BE2C (cell line): ENCODE measurements at regions not wholly inside any gene's neighbourhood (a gene's known extent, or its start where the extent isn't known, plus 50 kb on each side); places are given as distances from the start of the nearest gene placed in this dataset.

Source experiments
- DNase-seq: peaks from one replicate; pipeline ENCODE4 v3.0.0-alpha.2; 2020
- H3K27me3 ChIP-seq: fragments of 250-450 bp; sonication (Bioruptor Pico); 2 replicates; pipeline ENCODE4 v1.5.1; 2020; ENCODE audit warnings: mild to moderate bottlenecking
- H3K36me3 ChIP-seq: fragments of 250-450 bp; sonication (Bioruptor Pico); 2 replicates; pipeline ENCODE4 v1.5.1; 2020; ENCODE audit warnings: mild to moderate bottlenecking
- H3K4me1 ChIP-seq: fragments of 250-450 bp; sonication (Bioruptor Pico); 2 replicates; pipeline ENCODE4 v1.5.1; 2020
- H3K4me3 ChIP-seq: 2 replicates; pipeline ENCODE4 v1.5.1; 2011; ENCODE audit warnings: low read depth, low read length
- H3K9me3 ChIP-seq: fragments of 250-450 bp; sonication (Bioruptor Pico); 2 replicates; pipeline ENCODE4 v1.5.1; 2020
- TF ChIP-seq, protein P1 (sequence below): IDR thresholded peaks from 2 replicates; pipeline ENCODE4 v1.5.1; 2012; ENCODE audit warnings: mild to moderate bottlenecking, low read depth, low read length

DNA sequence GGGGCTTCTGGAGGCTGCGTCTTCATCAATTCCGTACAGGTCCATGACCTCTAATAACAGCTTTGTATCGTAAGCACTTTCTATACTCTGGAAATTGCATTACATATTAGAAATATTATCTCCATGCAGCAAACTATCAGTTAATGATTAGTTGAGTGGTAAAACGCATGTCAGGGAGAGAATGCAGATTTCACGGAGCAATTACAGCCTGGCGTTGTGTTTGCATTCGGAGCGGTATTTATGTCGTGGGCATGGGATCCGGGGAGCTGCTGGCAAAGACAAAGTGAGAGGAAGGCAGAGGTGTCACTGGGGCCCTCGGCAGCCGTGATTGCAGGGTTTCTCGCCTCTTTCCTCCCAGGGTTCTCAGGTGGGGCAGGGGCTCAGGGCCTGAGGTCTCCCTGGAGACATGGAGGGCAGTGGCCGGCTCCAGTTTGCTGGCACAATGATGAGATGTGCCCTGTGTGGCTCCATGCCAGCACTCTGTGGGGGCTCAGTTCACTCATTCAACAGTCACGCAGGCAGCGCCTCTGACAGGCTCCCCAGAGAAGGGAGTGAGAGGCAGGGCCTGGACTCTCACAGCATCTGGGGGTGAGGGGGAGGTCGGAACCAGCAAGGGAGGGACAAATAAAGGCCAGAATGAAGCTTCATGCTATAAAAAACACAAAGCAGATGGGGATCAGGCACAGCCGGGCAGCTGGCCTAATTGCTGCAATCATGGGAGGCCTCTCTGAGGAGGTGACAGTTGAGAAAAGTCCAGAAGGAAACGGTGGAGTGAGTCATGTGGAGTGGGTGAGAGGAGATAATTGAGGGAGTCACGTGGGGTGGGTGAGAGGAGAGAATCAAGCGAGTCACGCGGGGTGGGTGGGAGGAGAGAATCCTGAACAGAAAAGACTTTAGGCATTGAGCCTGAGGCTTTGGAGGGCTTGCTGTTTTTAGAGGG, 1002.7 kb downstream of the BRD1 start:
- Histone ChIP-seq H3K27me3 (no peaks in the 10 kb centered on the region), H3K4me3 (no peak overlapping the region), H3K9me3 (no peaks in the 10 kb centered on the region; the same call in none of the 2 replicates), H3K36me3 (no peaks in the 10 kb centered on the region), H3K4me1 (no peaks in the 10 kb centered on the region)
- TF ChIP-seq, protein P1, sequence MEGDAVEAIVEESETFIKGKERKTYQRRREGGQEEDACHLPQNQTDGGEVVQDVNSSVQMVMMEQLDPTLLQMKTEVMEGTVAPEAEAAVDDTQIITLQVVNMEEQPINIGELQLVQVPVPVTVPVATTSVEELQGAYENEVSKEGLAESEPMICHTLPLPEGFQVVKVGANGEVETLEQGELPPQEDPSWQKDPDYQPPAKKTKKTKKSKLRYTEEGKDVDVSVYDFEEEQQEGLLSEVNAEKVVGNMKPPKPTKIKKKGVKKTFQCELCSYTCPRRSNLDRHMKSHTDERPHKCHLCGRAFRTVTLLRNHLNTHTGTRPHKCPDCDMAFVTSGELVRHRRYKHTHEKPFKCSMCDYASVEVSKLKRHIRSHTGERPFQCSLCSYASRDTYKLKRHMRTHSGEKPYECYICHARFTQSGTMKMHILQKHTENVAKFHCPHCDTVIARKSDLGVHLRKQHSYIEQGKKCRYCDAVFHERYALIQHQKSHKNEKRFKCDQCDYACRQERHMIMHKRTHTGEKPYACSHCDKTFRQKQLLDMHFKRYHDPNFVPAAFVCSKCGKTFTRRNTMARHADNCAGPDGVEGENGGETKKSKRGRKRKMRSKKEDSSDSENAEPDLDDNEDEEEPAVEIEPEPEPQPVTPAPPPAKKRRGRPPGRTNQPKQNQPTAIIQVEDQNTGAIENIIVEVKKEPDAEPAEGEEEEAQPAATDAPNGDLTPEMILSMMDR, result no peak
- no peak for DNase-seq

GRCh38 chr22:48823941-48824340, 1003.7 kb downstream of the BRD1 start:
- Histone ChIP-seq H3K36me3 (no peaks in the 10 kb centered on the region), H3K4me3 (no peak overlapping the region), H3K4me1 (no peaks in the 10 kb centered on the region), H3K9me3 (no peaks in the 10 kb centered on the region; the same call in none of the 2 replicates), H3K27me3 (no peaks in the 10 kb centered on the region)
- no peak for DNase-seq
- TF ChIP-seq, protein P1, result no peak

DNA sequence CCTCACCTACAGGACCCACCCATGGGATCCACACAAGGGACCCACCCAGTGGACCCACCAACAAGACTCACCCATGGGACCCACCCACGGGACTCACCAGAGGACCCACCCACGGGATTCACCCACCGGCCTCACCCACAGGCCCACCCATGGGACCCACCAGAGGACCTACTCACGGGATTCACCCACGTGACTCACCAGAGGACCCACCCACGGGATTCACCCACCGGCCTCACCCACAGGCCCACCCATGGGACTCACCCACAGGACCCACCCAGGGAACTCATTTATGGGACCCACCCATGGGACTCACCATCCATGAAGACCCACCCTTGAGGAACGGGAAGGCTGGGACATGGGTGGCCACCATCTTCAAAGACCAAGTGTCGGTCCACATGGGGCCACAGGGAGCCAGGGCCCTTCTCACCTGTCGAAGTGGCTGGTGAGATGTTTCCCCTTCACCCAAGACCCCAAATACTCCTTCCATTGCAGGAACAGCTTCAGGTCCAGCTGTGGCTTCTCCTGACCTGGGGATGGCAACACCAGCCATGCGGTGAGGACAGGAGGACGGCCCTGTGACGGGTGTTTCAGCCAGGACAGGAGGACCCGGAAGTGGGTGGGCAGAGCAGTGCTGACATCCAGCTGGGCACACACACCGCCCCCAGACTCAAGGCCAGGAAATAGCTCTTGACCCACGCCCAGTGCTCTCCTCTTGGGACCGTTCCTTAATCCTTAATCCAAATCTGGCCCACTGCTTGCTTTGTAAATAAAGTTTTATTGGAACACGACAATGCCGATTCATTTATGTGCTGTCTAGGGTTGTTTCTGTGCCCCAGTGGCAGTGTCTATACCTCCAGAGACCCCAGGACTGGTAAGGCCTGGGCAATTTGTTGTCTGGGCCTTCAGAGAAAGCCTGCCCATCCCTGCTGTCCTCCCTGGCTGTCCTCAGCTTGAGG, 1005.1 kb downstream of the BRD1 start:
- Histone ChIP-seq H3K27me3 (no peaks in the 10 kb centered on the region), H3K9me3 (no peaks in the 10 kb centered on the region; the same call in 1 of the 2 replicates), H3K4me3 (no peak overlapping the region), H3K4me1 (no peaks in the 10 kb centered on the region), H3K36me3 (no peaks in the 10 kb centered on the region)
- DNase-seq, result no peak
- TF ChIP-seq, protein P1, result no peak

- no peak for DNase-seq
- Histone ChIP-seq H3K9me3 (no peaks in the 10 kb centered on the region; the same call in 1 of the 2 replicates), H3K36me3 (no peaks in the 10 kb centered on the region), H3K27me3 (no peaks in the 10 kb centered on the region), H3K4me1 (no peaks in the 10 kb centered on the region), H3K4me3 (no peak overlapping the region)
- TF ChIP-seq, protein P1, result no peak
Measured at GRCh38 chr22:48821727-48822126, 1005.9 kb downstream of the BRD1 start.

- TF ChIP-seq, protein P1, result no peak
- no peak for DNase-seq
- no peaks in the 10 kb centered on the region; the same call in 1 of the 2 replicates for H3K9me3 ChIP-seq
Measured at GRCh38 chr22:48821346-48821690, 1006.4 kb downstream of the BRD1 start.

More at GRCh38 chr22:48821346-48821690, 1006.4 kb downstream of the BRD1 start:
- Histone ChIP-seq H3K4me3 (no peak overlapping the region), H3K36me3 (no peaks in the 10 kb centered on the region), H3K27me3 (no peaks in the 10 kb centered on the region), H3K4me1 (no peaks in the 10 kb centered on the region)
